Adrenal gland (tissue), 5 donors: ENCODE measurements at regions not wholly inside any gene's neighbourhood (a gene's known extent, or its start where the extent isn't known, plus 50 kb on each side); places are given as distances from the start of the nearest gene placed in this dataset.

ENCODE experiments used
- CTCF ChIP-seq, 6 experiments: fragments of 450-650 bp in 4 of 6; fragments of 200-600 bp in 2 of 6; sonication (generic) in 1 of 6; IDR thresholded peaks; 1 replicate in 5 of 6; 2 replicates in 1 of 6; pipeline versions ENCODE4 v1.5.1 to v1.8.0; 2016 to 2021; ENCODE audit warnings: antibody characterized with exemption in 6 of 6, mild to moderate bottlenecking in 2 of 6, moderate library complexity in 1 of 6
- POLR2A ChIP-seq, 2 donors: fragments of 450-650 bp; IDR thresholded peaks; one replicate each; pipeline ENCODE4 v1.6.1; 2017; ENCODE audit warnings: antibody characterized with exemption in 2 of 2, mild to moderate bottlenecking in 2 of 2, moderate library complexity in 1 of 2
- donor health status: DM: no; HTN: no; CAD: no.

- TF ChIP-seq CTCF (IDR thresholded peaks at IDR 0.05) = no peak
- no peak for TF ChIP-seq POLR2A (IDR thresholded peaks at IDR 0.05)
Measured at GRCh38 chr18:51801514-51801913, 538.5 kb upstream of the DCC start.
